ENCODE measurements at regions not wholly inside any gene's neighbourhood (a gene's known extent, or its start where the extent isn't known, plus 50 kb on each side); places are given as distances from the start of the nearest gene placed in this dataset.

DNA sequence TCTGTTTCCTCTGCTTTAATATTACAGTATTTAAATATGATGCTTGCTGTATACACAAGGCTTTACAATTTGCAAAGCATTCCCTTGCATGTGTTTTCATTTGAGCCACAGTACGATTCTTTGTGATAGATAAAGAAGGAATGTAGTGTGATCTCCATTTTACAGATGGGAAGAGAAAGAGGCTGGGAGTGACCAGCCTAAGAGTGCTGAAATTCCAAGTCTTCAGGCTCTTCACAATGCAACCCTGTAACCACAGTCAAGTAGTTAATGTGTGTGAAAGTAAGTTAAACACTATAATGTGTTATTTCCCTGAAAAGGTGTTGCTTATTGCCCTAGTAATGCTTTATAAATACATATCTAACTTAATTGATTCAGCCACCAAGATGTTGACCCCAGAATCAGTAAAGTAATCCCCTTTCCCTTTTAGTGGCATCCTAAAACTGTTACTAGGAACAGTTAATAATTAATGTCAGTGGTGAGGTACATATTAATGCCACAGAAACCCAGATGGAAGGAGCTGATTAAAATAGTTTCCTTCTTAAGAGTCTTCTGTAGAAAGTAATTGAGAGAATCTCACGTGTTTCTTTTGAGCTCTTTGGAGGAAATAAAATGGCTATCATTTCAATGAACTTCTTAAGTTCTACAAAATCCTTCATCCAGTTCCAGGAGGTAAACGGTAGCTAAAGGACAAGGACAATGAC, 110.4 kb downstream of the IL12A start:
- TF ChIP-seq, protein P1, sequence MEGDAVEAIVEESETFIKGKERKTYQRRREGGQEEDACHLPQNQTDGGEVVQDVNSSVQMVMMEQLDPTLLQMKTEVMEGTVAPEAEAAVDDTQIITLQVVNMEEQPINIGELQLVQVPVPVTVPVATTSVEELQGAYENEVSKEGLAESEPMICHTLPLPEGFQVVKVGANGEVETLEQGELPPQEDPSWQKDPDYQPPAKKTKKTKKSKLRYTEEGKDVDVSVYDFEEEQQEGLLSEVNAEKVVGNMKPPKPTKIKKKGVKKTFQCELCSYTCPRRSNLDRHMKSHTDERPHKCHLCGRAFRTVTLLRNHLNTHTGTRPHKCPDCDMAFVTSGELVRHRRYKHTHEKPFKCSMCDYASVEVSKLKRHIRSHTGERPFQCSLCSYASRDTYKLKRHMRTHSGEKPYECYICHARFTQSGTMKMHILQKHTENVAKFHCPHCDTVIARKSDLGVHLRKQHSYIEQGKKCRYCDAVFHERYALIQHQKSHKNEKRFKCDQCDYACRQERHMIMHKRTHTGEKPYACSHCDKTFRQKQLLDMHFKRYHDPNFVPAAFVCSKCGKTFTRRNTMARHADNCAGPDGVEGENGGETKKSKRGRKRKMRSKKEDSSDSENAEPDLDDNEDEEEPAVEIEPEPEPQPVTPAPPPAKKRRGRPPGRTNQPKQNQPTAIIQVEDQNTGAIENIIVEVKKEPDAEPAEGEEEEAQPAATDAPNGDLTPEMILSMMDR (IDR thresholded peaks at IDR 0.05; ENCODE audit: low read depth, low read length): no peak
- TF ChIP-seq MYC (IDR thresholded peaks at IDR 0.05; ENCODE audit: low read depth, low read length): no peak
- no peak for TF ChIP-seq POLR2A (IDR thresholded peaks at IDR 0.05; ENCODE audit: extremely low read depth, insufficient read length)
- TF ChIP-seq MAX (IDR thresholded peaks at IDR 0.05; ENCODE audit: low read depth, low read length): no peak
